ENCODE measurements at regions not wholly inside any gene's neighbourhood (a gene's known extent, or its start where the extent isn't known, plus 50 kb on each side); places are given as distances from the start of the nearest gene placed in this dataset.
"Not testable (repeated sequence)": the region's sequence is repeated elsewhere in the genome, so short reads cannot be mapped to it uniquely, and the experiment has no call there.

GRCh38 chr20:12093057-12093796 lies 175.5 kb downstream of the BTBD3 start:
- H3K4me3 ChIP-seq (replicated peaks; ENCODE audit: low read depth, low read length): no peak overlapping the region
- DNase-seq (ENCODE audit: low read depth): no peak
- TF ChIP-seq, protein P1, sequence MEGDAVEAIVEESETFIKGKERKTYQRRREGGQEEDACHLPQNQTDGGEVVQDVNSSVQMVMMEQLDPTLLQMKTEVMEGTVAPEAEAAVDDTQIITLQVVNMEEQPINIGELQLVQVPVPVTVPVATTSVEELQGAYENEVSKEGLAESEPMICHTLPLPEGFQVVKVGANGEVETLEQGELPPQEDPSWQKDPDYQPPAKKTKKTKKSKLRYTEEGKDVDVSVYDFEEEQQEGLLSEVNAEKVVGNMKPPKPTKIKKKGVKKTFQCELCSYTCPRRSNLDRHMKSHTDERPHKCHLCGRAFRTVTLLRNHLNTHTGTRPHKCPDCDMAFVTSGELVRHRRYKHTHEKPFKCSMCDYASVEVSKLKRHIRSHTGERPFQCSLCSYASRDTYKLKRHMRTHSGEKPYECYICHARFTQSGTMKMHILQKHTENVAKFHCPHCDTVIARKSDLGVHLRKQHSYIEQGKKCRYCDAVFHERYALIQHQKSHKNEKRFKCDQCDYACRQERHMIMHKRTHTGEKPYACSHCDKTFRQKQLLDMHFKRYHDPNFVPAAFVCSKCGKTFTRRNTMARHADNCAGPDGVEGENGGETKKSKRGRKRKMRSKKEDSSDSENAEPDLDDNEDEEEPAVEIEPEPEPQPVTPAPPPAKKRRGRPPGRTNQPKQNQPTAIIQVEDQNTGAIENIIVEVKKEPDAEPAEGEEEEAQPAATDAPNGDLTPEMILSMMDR (IDR thresholded peaks at IDR 0.05; ENCODE audit: low read length, missing control alignments): no peak

DNA sequence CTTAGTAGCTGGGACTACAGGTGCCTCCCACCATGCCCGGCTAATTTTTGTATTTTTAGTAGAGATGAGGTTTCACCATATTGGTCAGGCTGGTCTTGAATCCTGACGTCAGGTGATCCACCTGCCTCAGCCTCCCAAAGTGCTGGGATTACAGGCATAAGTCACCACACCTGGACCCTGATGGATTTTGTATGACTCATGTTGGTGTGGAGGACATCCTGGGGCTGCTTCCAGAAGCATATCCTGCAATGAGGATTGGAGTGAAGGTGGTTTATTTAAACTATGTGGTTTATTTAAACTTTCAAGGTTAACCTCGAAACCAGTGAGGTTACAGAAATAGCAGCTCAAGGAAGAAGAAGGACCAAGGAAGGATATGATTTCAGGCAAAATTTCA lies 176.1 kb downstream of the BTBD3 start:
- not testable (repeated sequence) for H3K4me3 ChIP-seq (replicated peaks; ENCODE audit: low read depth, low read length); DNase-seq (ENCODE audit: low read depth)

- no peak for DNase-seq (ENCODE audit: low read depth)
- TF ChIP-seq, protein P1 (IDR thresholded peaks at IDR 0.05; ENCODE audit: low read length, missing control alignments): no peak
Observed at GRCh38 chr20:12095180-12095920, 177.7 kb downstream of the BTBD3 start.

GRCh38 chr20:12098421-12098820 lies 180.7 kb downstream of the BTBD3 start:
- H3K4me3 ChIP-seq (replicated peaks; ENCODE audit: low read depth, low read length): no peak overlapping the region
- DNase-seq (ENCODE audit: low read depth): no peak
- TF ChIP-seq, protein P1 (IDR thresholded peaks at IDR 0.05; ENCODE audit: low read length, missing control alignments): no peak

More at GRCh38 chr20:12095180-12095920, 177.7 kb downstream of the BTBD3 start:
- no peak overlapping the region for H3K4me3 ChIP-seq (replicated peaks; ENCODE audit: low read depth, low read length)

GRCh38 chr20:12108846-12109245 lies 191.2 kb downstream of the BTBD3 start:
- DNase-seq (ENCODE audit: low read depth): no peak
- TF ChIP-seq, protein P1 (IDR thresholded peaks at IDR 0.05; ENCODE audit: low read length, missing control alignments): no peak
- H3K4me3 ChIP-seq (replicated peaks; ENCODE audit: low read depth, low read length): no peak overlapping the region

GRCh38 chr20:12110274-12110673 lies 192.6 kb downstream of the BTBD3 start:
- no peak overlapping the region for H3K4me3 ChIP-seq (replicated peaks; ENCODE audit: low read depth, low read length)
- TF ChIP-seq, protein P1 (IDR thresholded peaks at IDR 0.05; ENCODE audit: low read length, missing control alignments): no peak
- DNase-seq (ENCODE audit: low read depth): no peak

GRCh38 chr20:12110711-12111110 lies 193.0 kb downstream of the BTBD3 start:
- no peak overlapping the region for H3K4me3 ChIP-seq (replicated peaks; ENCODE audit: low read depth, low read length)
- TF ChIP-seq, protein P1 (IDR thresholded peaks at IDR 0.05; ENCODE audit: low read length, missing control alignments): no peak
- DNase-seq (ENCODE audit: low read depth): peak; percentile 8

Data from fibroblast of pulmonary artery (primary cell).